SK-N-SH (cell line): ENCODE measurements at regions not wholly inside any gene's neighbourhood (a gene's known extent, or its start where the extent isn't known, plus 50 kb on each side); places are given as distances from the start of the nearest gene placed in this dataset.
A peak's percentile ranks its signal among the peaks of the same experiment; 100 is the strongest.

Experiments used
- FOSL2 ChIP-seq: IDR thresholded peaks from 2 replicates; pipeline ENCODE4 v1.4.0; 2012; ENCODE audit warnings: low read depth, mild to moderate bottlenecking, moderate library complexity, borderline replicate concordance
- FOXJ3 ChIP-seq: sonication (generic); formaldehyde crosslinking; IDR thresholded peaks from 2 replicates; pipeline ENCODE4 v1.5.1; 2020; ENCODE audit warnings: mild to moderate bottlenecking, missing genetic modification reagents
- POLR2AphosphoS5 ChIP-seq: IDR thresholded peaks from 2 replicates; pipeline ENCODE4 v1.6.1; 2012; ENCODE audit warnings: low read depth, low read length
- RAD21 ChIP-seq: IDR thresholded peaks from 2 replicates; pipeline ENCODE4 v1.6.1; 2012; ENCODE audit warnings: mild to moderate bottlenecking, low read length
- RCOR1 ChIP-seq: fragments of 150-350 bp; IDR thresholded peaks from 2 replicates; pipeline ENCODE4 v1.6.1; 2017; ENCODE audit warnings: antibody characterized with exemption, low read length
- TF ChIP-seq, protein P1 (sequence below): fragments of 200-600 bp; sonication (generic); IDR thresholded peaks from 2 replicates; pipeline ENCODE4 v1.6.1; 2017; ENCODE audit warnings: antibody characterized with exemption, mild to moderate bottlenecking, moderate library complexity
- TF ChIP-seq, protein P2 (sequence below): fragments of 150-350 bp; IDR thresholded peaks from 2 replicates; pipeline ENCODE4 v1.6.1; 2017; ENCODE audit warnings: antibody characterized with exemption, low read length, low read depth, borderline replicate concordance

DNA sequence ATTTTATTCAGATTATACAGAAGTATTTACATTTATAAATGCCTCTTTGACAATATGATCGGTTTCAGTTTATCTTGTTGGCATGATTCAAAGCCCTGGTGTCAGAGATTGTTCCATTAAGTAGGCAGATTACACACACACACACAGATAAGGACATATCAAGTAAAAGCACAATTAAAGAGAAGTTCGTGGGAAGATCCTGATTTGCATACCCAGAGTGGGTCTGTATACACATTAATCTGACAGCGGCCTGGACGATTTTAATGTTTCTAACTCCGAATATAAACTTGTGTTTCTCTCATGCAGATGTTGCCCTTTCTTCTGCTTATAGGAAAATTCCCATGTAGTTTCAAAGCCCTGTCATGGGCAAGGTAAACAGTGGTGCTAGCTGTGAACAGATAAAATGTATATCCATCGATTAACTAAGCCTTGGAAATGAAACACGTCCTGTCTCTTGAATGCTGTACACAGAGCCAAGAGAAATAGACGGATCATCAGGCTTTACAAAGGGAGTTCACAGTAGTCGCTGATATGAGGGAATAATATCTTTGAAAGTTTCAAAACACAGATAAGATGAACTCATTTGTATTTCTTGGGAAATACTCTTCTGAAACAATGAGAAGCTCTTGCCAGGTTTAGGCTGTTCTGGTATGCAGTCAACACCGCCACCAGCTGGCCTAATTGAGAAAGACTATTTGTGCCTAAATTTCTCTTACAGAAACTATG, 108.2 kb upstream of the GMDS start:
- TF ChIP-seq, protein P1, sequence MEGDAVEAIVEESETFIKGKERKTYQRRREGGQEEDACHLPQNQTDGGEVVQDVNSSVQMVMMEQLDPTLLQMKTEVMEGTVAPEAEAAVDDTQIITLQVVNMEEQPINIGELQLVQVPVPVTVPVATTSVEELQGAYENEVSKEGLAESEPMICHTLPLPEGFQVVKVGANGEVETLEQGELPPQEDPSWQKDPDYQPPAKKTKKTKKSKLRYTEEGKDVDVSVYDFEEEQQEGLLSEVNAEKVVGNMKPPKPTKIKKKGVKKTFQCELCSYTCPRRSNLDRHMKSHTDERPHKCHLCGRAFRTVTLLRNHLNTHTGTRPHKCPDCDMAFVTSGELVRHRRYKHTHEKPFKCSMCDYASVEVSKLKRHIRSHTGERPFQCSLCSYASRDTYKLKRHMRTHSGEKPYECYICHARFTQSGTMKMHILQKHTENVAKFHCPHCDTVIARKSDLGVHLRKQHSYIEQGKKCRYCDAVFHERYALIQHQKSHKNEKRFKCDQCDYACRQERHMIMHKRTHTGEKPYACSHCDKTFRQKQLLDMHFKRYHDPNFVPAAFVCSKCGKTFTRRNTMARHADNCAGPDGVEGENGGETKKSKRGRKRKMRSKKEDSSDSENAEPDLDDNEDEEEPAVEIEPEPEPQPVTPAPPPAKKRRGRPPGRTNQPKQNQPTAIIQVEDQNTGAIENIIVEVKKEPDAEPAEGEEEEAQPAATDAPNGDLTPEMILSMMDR = peak; percentile 93
- TF ChIP-seq FOSL2 (no peak), FOXJ3 (CRISPR knock-in tag) (no peak), POLR2AphosphoS5 (no peak), RCOR1 (0 out of 2 replicates have a peak, but pooled peaks have one; percentile 20), RAD21 (peak; percentile 92)
- TF ChIP-seq, protein P2, sequence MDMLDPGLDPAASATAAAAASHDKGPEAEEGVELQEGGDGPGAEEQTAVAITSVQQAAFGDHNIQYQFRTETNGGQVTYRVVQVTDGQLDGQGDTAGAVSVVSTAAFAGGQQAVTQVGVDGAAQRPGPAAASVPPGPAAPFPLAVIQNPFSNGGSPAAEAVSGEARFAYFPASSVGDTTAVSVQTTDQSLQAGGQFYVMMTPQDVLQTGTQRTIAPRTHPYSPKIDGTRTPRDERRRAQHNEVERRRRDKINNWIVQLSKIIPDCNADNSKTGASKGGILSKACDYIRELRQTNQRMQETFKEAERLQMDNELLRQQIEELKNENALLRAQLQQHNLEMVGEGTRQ = no peak
